GM06990 (cell line): ENCODE measurements at regions not wholly inside any gene's neighbourhood (a gene's known extent, or its start where the extent isn't known, plus 50 kb on each side); places are given as distances from the start of the nearest gene placed in this dataset.

Experiments used
- DNase-seq: peaks from one replicate; pipeline ENCODE4 v3.0.0-alpha.2; 2011; ENCODE audit not compliant: insufficient read length; ENCODE audit errors: extremely low read depth
- H3K27me3 ChIP-seq: replicated peaks from 2 replicates; pipeline ENCODE4 v1.6.0; 2011; ENCODE audit warnings: low read length; ENCODE audit not compliant: control insufficient read depth, insufficient read depth
- H3K36me3 ChIP-seq: 2 replicates; pipeline ENCODE4 v1.5.1; 2011; ENCODE audit warnings: low read length; ENCODE audit not compliant: control insufficient read depth, insufficient read depth
- H3K4me3 ChIP-seq: replicated peaks from 2 replicates; pipeline ENCODE4 v1.5.1; 2011; ENCODE audit warnings: low read depth, mild to moderate bottlenecking, control low read depth, low read length
- TF ChIP-seq, protein P1 (sequence below): IDR thresholded peaks from 2 replicates; pipeline ENCODE4 v1.5.1; 2011; ENCODE audit warnings: low read length, control low read depth, mild to moderate bottlenecking, inconsistent platforms; ENCODE audit not compliant: insufficient read depth, poor library complexity, severe bottlenecking

DNA sequence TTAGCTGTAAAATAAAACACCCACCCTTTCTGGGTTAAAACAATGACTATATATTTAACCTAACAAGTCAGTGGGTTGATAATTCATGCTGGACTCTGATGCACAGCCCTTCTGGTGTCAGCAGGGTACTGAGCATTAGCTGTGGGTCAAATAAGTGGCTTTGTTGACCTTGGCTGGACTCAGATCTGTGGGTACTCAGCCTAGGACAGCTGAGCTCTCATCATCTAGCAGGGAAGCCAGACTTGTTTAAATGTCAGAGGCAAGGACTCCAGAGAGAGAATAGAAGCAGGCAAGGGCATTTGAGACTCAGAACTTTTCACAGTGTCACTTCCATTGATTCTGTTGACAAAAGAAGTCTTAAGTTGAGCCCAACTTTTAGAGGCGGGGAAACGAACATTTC is 1063.8 kb upstream of the CDH8 start:
- no peaks in the 10 kb centered on the region for H3K27me3 ChIP-seq
- TF ChIP-seq, protein P1, sequence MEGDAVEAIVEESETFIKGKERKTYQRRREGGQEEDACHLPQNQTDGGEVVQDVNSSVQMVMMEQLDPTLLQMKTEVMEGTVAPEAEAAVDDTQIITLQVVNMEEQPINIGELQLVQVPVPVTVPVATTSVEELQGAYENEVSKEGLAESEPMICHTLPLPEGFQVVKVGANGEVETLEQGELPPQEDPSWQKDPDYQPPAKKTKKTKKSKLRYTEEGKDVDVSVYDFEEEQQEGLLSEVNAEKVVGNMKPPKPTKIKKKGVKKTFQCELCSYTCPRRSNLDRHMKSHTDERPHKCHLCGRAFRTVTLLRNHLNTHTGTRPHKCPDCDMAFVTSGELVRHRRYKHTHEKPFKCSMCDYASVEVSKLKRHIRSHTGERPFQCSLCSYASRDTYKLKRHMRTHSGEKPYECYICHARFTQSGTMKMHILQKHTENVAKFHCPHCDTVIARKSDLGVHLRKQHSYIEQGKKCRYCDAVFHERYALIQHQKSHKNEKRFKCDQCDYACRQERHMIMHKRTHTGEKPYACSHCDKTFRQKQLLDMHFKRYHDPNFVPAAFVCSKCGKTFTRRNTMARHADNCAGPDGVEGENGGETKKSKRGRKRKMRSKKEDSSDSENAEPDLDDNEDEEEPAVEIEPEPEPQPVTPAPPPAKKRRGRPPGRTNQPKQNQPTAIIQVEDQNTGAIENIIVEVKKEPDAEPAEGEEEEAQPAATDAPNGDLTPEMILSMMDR = no peak
- no peak overlapping the region for H3K4me3 ChIP-seq
- H3K36me3 ChIP-seq = no peaks in the 10 kb centered on the region
- DNase-seq = no peak

DNA sequence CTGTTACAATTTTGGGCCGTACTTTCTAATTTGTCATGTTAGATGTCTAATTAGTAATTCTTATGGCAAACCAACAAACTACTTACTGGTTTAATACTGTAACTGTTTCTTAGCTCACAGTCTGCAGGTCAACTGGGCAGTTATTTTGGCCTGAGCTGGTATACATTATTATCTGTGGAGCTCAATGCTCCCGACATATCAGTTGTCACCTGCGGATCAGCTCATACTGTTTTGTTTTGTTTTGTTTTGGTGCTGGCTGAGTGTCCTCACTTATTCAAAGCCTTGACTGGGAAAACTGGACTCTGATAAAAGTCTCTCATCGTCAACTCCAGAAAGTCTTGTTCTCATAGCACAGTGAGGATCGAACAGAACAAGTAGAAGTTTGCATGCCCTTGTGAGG is 1060.6 kb upstream of the CDH8 start:
- no peak for DNase-seq
- H3K36me3 ChIP-seq = no peaks in the 10 kb centered on the region
- no peak overlapping the region for H3K4me3 ChIP-seq
- H3K27me3 ChIP-seq = no peaks in the 10 kb centered on the region
- TF ChIP-seq, protein P1 = no peak

GRCh38 chr16:63092736-63093135 is 1056.5 kb upstream of the CDH8 start:
- no peaks in the 10 kb centered on the region for H3K27me3 ChIP-seq
- TF ChIP-seq, protein P1 = no peak
- H3K4me3 ChIP-seq = no peak overlapping the region
- no peaks in the 10 kb centered on the region for H3K36me3 ChIP-seq
- DNase-seq = no peak

- TF ChIP-seq, protein P1 = no peak
- Histone ChIP-seq H3K4me3 (no peak overlapping the region), H3K27me3 (no peaks in the 10 kb centered on the region), H3K36me3 (no peaks in the 10 kb centered on the region)
- no peak for DNase-seq
These were observed 1045.9 kb upstream of the CDH8 start for GRCh38 chr16:63082101-63082500.

- DNase-seq = no peak
- Histone ChIP-seq H3K27me3 (no peaks in the 10 kb centered on the region), H3K36me3 (no peaks in the 10 kb centered on the region), H3K4me3 (no peak overlapping the region)
- TF ChIP-seq, protein P1 = no peak
These were observed 1044.5 kb upstream of the CDH8 start for GRCh38 chr16:63080746-63081145.

GRCh38 chr16:63069047-63069446 is 1032.8 kb upstream of the CDH8 start:
- TF ChIP-seq, protein P1 = no peak

More at GRCh38 chr16:63069047-63069446, 1032.8 kb upstream of the CDH8 start:
- no peak for DNase-seq
- H3K36me3 ChIP-seq = no peaks in the 10 kb centered on the region
- no peaks in the 10 kb centered on the region for H3K27me3 ChIP-seq
- no peak overlapping the region for H3K4me3 ChIP-seq
